Loucy (cell line): ENCODE measurements at regions not wholly inside any gene's neighbourhood (a gene's known extent, or its start where the extent isn't known, plus 50 kb on each side); places are given as distances from the start of the nearest gene placed in this dataset.

Source experiments
- EZH2phosphoT487 ChIP-seq: fragments of 200-600 bp; IDR thresholded peaks from 2 replicates; pipeline ENCODE4 v1.6.1; 2018; ENCODE audit warnings: antibody characterized with exemption, mild to moderate bottlenecking, moderate library complexity, borderline replicate concordance
- TF ChIP-seq, protein P1 (sequence below): fragments of 200-600 bp; sonication (generic); conservative IDR thresholded peaks from 2 replicates; pipeline ENCODE4 v1.5.1; 2014; ENCODE audit warnings: mild to moderate bottlenecking, antibody characterized with exemption, low read length

- TF ChIP-seq, protein P1, sequence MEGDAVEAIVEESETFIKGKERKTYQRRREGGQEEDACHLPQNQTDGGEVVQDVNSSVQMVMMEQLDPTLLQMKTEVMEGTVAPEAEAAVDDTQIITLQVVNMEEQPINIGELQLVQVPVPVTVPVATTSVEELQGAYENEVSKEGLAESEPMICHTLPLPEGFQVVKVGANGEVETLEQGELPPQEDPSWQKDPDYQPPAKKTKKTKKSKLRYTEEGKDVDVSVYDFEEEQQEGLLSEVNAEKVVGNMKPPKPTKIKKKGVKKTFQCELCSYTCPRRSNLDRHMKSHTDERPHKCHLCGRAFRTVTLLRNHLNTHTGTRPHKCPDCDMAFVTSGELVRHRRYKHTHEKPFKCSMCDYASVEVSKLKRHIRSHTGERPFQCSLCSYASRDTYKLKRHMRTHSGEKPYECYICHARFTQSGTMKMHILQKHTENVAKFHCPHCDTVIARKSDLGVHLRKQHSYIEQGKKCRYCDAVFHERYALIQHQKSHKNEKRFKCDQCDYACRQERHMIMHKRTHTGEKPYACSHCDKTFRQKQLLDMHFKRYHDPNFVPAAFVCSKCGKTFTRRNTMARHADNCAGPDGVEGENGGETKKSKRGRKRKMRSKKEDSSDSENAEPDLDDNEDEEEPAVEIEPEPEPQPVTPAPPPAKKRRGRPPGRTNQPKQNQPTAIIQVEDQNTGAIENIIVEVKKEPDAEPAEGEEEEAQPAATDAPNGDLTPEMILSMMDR = no peak
- TF ChIP-seq EZH2phosphoT487 = no peak
Observed at GRCh38 chr2:52452201-52452600, 1315.4 kb upstream of the CHAC2 start.
